Sigmoid colon (tissue), 6 donors: ENCODE measurements at regions not wholly inside any gene's neighbourhood (a gene's known extent, or its start where the extent isn't known, plus 50 kb on each side); places are given as distances from the start of the nearest gene placed in this dataset.

ENCODE experiments used
- DNase-seq: peaks from one replicate; pipeline ENCODE4 v3.0.0-alpha.2; 2019
- H3K27ac ChIP-seq, 4 donors: fragments of 200-600 bp; sonication (generic); one replicate each; pipeline ENCODE4 v1.5.1; 2016 to 2019; ENCODE audit warnings: mild to moderate bottlenecking in 1 of 4
- H3K27me3 ChIP-seq, 3 donors: fragments of 200-600 bp; sonication (generic); one replicate each; pipeline ENCODE4 v1.5.1; 2019; ENCODE audit warnings: mild to moderate bottlenecking in 1 of 3
- H3K36me3 ChIP-seq, 4 donors: fragments of 200-600 bp; sonication (generic); one replicate each; pipeline ENCODE4 v1.5.1; 2016 to 2019
- H3K4me1 ChIP-seq, 4 donors: fragments of 200-600 bp; sonication (generic); one replicate each; pipeline ENCODE4 v1.5.1; 2017 to 2019
- H3K4me3 ChIP-seq, 4 donors: fragments of 200-600 bp; sonication (generic); one replicate each; pipeline ENCODE4 v1.5.1; 2017 to 2019; ENCODE audit warnings: mild to moderate bottlenecking in 2 of 4, moderate library complexity in 1 of 4
- H3K9me3 ChIP-seq, 4 donors: fragments of 200-600 bp in 3 of 4; sonication (generic) in 3 of 4; one replicate each; pipeline versions ENCODE4 v1.5.1 to v1.6.1; 2013 to 2019
- CTCF ChIP-seq, 4 experiments: fragments of 450-650 bp in 3 of 4; fragments of 200-600 bp in 1 of 4; IDR thresholded peaks; one replicate each; pipeline ENCODE4 v1.5.1; 2016 to 2019; ENCODE audit warnings: antibody characterized with exemption in 4 of 4, mild to moderate bottlenecking in 3 of 4, moderate library complexity in 2 of 4
- EP300 ChIP-seq, 4 donors: sonication (generic); formaldehyde crosslinking; IDR thresholded peaks; one replicate each; pipeline ENCODE4 v1.6.1; 2017; ENCODE audit warnings: antibody characterized with exemption in 4 of 4
- POLR2A ChIP-seq, 2 donors: fragments of 450-650 bp; IDR thresholded peaks; one replicate each; pipeline ENCODE4 v1.6.1; 2016; ENCODE audit warnings: antibody characterized with exemption in 2 of 2, mild to moderate bottlenecking in 2 of 2, moderate library complexity in 2 of 2
- POLR2AphosphoS5 ChIP-seq, 4 donors: sonication (generic); formaldehyde crosslinking; IDR thresholded peaks; one replicate each; pipeline ENCODE4 v1.6.1; 2017; ENCODE audit warnings: antibody characterized with exemption in 4 of 4
- WGBS, 2 donors: extraction: QIAGEN DNeasy Blood & Tissue Kit; methylation state at CpG; one replicate each; pipeline ENCODE4 v1.1.7; 2013; 5-methylcytosine and 5-hydroxymethylcytosine counted together
- intact Hi-C: fragments of 100-400 bp; cut with DNase I; formaldehyde crosslinking; loops from one replicate; pipeline ENCODE4 v1.15.1; 2023
- small RNA-seq, 3 donors: library from RNA; depleted of rRNA; stranded (forward); fragments of <200 nt; gene quantifications; one replicate each; pipeline ENCODE3, GENCODE V24; 2016
- donor health status: healthy with polysubstance abuse.
- donor health status: healthy.

GRCh38 chr1:220323717-220324116 lies 51.5 kb upstream of the RAB3GAP2 start:
- Histone ChIP-seq H3K36me3 (no peaks in the 10 kb centered on the region), H3K4me3 (no peak overlapping the region), H3K9me3 (no peaks in the 10 kb centered on the region), H3K27me3 (no peaks in the 10 kb centered on the region), H3K27ac (no peak overlapping the region), H3K4me1 (no peaks in the 10 kb centered on the region)
- TF ChIP-seq POLR2AphosphoS5 (IDR thresholded peaks at IDR 0.05) (no peak), EP300 (IDR thresholded peaks at IDR 0.05) (no peak), CTCF (IDR thresholded peaks at IDR 0.05) (no peak), POLR2A (IDR thresholded peaks at IDR 0.05) (no peak)
- no peak for DNase-seq
- intact Hi-C loops, result no loop called here
- 83 to 88% methylated on average over 4 of the region's 4 CpGs for WGBS, 2 donors

- H3K4me3 ChIP-seq, result no peak overlapping the region
- H3K27me3 ChIP-seq, result no peaks in the 10 kb centered on the region
- H3K9me3 ChIP-seq, result no peaks in the 10 kb centered on the region
- H3K27ac ChIP-seq, result no peak overlapping the region
- DNase-seq, result no peak
- no peaks in the 10 kb centered on the region for H3K4me1 ChIP-seq
- no peaks in the 10 kb centered on the region for H3K36me3 ChIP-seq
- intact Hi-C loops, result no loop called here
- TF ChIP-seq POLR2A (IDR thresholded peaks at IDR 0.05), result no peak
- TF ChIP-seq EP300 (IDR thresholded peaks at IDR 0.05), result no peak
- no peak for TF ChIP-seq CTCF (IDR thresholded peaks at IDR 0.05)
- no peak for TF ChIP-seq POLR2AphosphoS5 (IDR thresholded peaks at IDR 0.05)
- WGBS, 2 donors, result 46 to 87% methylated on average over 2 of the region's 2 CpGs
These were observed 50.3 kb upstream of the RAB3GAP2 start for GRCh38 chr1:220322570-220322969.

Small RNA genes lying in the stretch of these regions (small RNA-seq; reads per million reads assigned to genes)
- 0 reads per million in 3 donors for gene AC096644.2
